Caco-2 (cell line): ENCODE measurements at regions not wholly inside any gene's neighbourhood (a gene's known extent, or its start where the extent isn't known, plus 50 kb on each side); places are given as distances from the start of the nearest gene placed in this dataset.

Experiments used
- BruUV-seq: library from RNA; stranded (reverse); fragments of 400-500 nt; replicated peaks from 2 replicates; lab custom pipeline; 2021; lab: Mats Ljungman, UMichigan
- CTCF ChIA-PET: fragments of 300-600 bp; sonication (Branson Sonifier 250); formaldehyde crosslinking; loops from one replicate; lab custom pipeline; 2022; ENCODE audit warnings: antibody characterized with exemption; lab: Charles Lee
- POLR2A ChIA-PET: fragments of 300-600 bp; sonication (Branson Sonifier 250); formaldehyde crosslinking; loops from one replicate; lab custom pipeline; 2022; ENCODE audit warnings: antibody characterized with exemption; lab: Charles Lee
- DNase-seq, 2 experiments: peaks; one replicate each; pipeline versions ENCODE4 v3.0.0 to v3.0.0-alpha.2; 2020 to 2022
- H3K27me3 ChIP-seq: replicated peaks from 2 replicates; pipeline ENCODE4 v1.6.0; 2011; ENCODE audit warnings: low read length; ENCODE audit not compliant: control insufficient read depth, insufficient read depth
- H3K36me3 ChIP-seq: 2 replicates; pipeline ENCODE4 v1.5.1; 2011; ENCODE audit warnings: low read length; ENCODE audit not compliant: control insufficient read depth, insufficient read depth
- H3K4me1 ChIP-seq: fragments of 250-450 bp; sonication (Bioruptor Pico); 2 replicates; pipeline ENCODE4 v1.5.1; 2020; ENCODE audit warnings: mild to moderate bottlenecking
- H3K4me3 ChIP-seq: 2 replicates; pipeline ENCODE4 v1.5.1; 2011; ENCODE audit warnings: low read depth, mild to moderate bottlenecking, control low read depth, low read length
- H3K9me3 ChIP-seq: fragments of 250-450 bp; sonication (Bioruptor Pico); 2 replicates; pipeline ENCODE4 v1.5.1; 2020; ENCODE audit warnings: mild to moderate bottlenecking, moderate library complexity
- H3K27ac Mint-ChIP-seq: one replicate; pipeline ENCODE4 v1.8.0; 2022; ENCODE audit warnings: mixed read lengths; ENCODE audit not compliant: unreplicated experiment
- H3K27me3 Mint-ChIP-seq: one replicate; pipeline ENCODE4 v1.8.0; 2022; ENCODE audit warnings: mixed read lengths; ENCODE audit not compliant: insufficient read depth, unreplicated experiment
- H3K36me3 Mint-ChIP-seq: one replicate; pipeline ENCODE4 v1.8.0; 2022; ENCODE audit warnings: mild to moderate bottlenecking, mixed read lengths; ENCODE audit not compliant: insufficient read depth, unreplicated experiment
- H3K4me1 Mint-ChIP-seq: one replicate; pipeline ENCODE4 v1.8.0; 2022; ENCODE audit warnings: low read depth, mixed read lengths; ENCODE audit not compliant: unreplicated experiment
- H3K4me3 Mint-ChIP-seq: one replicate; pipeline ENCODE4 v1.8.0; 2022; ENCODE audit warnings: mild to moderate bottlenecking, moderate library complexity, mixed read lengths; ENCODE audit not compliant: unreplicated experiment
- H3K9me3 Mint-ChIP-seq: one replicate; pipeline ENCODE4 v1.8.0; 2022; ENCODE audit warnings: mixed read lengths; ENCODE audit not compliant: unreplicated experiment
- intact Hi-C: fragments of 100-400 bp; cut with micrococcal nuclease; formaldehyde crosslinking; loops from one replicate; pipeline ENCODE4 v1.10.0; 2022; ENCODE audit not compliant: unreplicated experiment
- TF ChIP-seq, protein P1 (sequence below), 2 experiments: fragments of 200-600 bp in 1 of 2; IDR thresholded peaks; 1 replicate in 1 of 2; 2 replicates in 1 of 2; pipeline versions ENCODE4 v1.5.1 to v1.8.0; 2011 to 2022; ENCODE audit warnings: antibody characterized with exemption in 1 of 2, control low read depth in 1 of 2, inconsistent platforms in 1 of 2, low read depth in 1 of 2, low read length in 1 of 2, mild to moderate bottlenecking in 1 of 2, moderate library complexity in 1 of 2; ENCODE audit not compliant: insufficient read depth in 1 of 2, severe bottlenecking in 1 of 2, unreplicated experiment in 1 of 2

DNA sequence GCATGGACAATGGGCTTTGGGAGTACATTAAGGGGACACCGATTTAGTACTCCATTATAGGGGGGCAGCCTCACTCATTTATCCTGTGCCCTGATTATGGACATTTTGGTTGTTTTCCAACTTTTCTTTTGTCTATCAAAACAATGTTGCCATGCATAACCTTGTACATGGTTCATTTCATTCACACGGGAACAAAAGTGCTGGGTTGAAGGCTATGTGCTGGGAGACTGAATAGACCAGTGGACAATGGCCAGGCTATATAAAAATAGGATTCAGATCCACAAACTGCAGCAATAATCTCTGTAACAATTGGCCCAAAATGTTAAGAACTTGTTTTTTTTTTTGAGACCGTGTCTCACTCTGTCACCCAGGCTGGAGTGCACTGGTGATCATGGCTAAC lies 100.7 kb upstream of the GMDS start:
- Mint-ChIP-seq H3K9me3 (no peaks in the 10 kb centered on the region), H3K27me3 (peaks cover 3% of the 10 kb centered on the region), H3K4me3 (no peak overlapping the region), H3K27ac (no peak overlapping the region), H3K4me1 (no peaks in the 10 kb centered on the region), H3K36me3 (no peaks in the 10 kb centered on the region)
- TF ChIP-seq, protein P1, sequence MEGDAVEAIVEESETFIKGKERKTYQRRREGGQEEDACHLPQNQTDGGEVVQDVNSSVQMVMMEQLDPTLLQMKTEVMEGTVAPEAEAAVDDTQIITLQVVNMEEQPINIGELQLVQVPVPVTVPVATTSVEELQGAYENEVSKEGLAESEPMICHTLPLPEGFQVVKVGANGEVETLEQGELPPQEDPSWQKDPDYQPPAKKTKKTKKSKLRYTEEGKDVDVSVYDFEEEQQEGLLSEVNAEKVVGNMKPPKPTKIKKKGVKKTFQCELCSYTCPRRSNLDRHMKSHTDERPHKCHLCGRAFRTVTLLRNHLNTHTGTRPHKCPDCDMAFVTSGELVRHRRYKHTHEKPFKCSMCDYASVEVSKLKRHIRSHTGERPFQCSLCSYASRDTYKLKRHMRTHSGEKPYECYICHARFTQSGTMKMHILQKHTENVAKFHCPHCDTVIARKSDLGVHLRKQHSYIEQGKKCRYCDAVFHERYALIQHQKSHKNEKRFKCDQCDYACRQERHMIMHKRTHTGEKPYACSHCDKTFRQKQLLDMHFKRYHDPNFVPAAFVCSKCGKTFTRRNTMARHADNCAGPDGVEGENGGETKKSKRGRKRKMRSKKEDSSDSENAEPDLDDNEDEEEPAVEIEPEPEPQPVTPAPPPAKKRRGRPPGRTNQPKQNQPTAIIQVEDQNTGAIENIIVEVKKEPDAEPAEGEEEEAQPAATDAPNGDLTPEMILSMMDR (IDR thresholded peaks at IDR 0.05; ENCODE audit: insufficient read depth in 1 of 2, low read depth in 1 of 2, low read length in 1 of 2, severe bottlenecking in 1 of 2, unreplicated experiment in 1 of 2) = no peak
- Histone ChIP-seq H3K27me3 (no peaks in the 10 kb centered on the region), H3K9me3 (no peaks in the 10 kb centered on the region), H3K36me3 (no peaks in the 10 kb centered on the region), H3K4me1 (no peaks in the 10 kb centered on the region), H3K4me3 (no peak overlapping the region)
- CTCF ChIA-PET = no interaction called here
- DNase-seq = no peak
- intact Hi-C loops = no loop called here
- POLR2A ChIA-PET = no interaction called here
- BruUV-seq = no TSS peak

DNA sequence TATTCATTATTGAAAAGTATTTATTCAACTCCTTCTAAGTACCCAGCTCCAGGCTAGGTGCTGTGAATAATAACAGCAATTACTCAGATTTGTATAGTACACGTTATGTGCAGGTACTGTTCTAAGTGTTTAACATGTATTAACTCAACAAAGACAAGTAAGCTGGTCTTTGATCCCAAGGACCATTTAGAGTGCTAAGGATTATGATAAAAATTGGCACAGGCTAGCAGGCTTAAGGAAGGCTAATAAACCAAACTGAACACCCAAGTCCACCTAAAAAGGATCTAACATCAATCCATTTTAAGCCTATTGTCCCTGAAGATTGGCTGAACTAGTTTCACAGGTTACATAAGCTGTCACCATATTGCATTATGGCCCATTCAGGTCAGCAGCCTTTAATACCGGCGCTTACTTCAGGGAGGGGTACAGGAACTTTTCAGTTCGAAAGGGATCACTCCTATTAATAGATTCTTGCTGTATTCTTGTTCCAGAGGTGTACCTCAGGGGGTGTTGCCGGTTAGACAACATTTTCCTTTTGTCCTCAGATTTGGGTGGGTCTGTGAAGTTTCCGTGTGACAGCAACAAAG lies 99.0 kb upstream of the GMDS start:
- no peak overlapping the region for H3K27ac Mint-ChIP-seq
- H3K36me3 Mint-ChIP-seq = no peaks in the 10 kb centered on the region
- TF ChIP-seq, protein P1 (IDR thresholded peaks at IDR 0.05; ENCODE audit: insufficient read depth in 1 of 2, low read depth in 1 of 2, low read length in 1 of 2, severe bottlenecking in 1 of 2, unreplicated experiment in 1 of 2) = no peak
- H3K4me1 Mint-ChIP-seq = no peaks in the 10 kb centered on the region
- POLR2A ChIA-PET = no interaction called here
- Histone ChIP-seq H3K27me3 (no peaks in the 10 kb centered on the region), H3K36me3 (no peaks in the 10 kb centered on the region), H3K4me1 (no peaks in the 10 kb centered on the region), H3K9me3 (no peaks in the 10 kb centered on the region), H3K4me3 (no peak overlapping the region)
- no TSS peak for BruUV-seq
- CTCF ChIA-PET = interaction anchor here (1.5 kb wide), 1 partner anchor 9 kb away, joined by 8 read pairs; no protein-coding TSS in a partner anchor
- intact Hi-C loops = no loop called here
- H3K27me3 Mint-ChIP-seq = peaks cover 3% of the 10 kb centered on the region
- DNase-seq = peak in 1 of 2 experiments; percentile 19
- peaks cover 12% of the 10 kb centered on the region for H3K9me3 Mint-ChIP-seq
- no peak overlapping the region for H3K4me3 Mint-ChIP-seq

DNA sequence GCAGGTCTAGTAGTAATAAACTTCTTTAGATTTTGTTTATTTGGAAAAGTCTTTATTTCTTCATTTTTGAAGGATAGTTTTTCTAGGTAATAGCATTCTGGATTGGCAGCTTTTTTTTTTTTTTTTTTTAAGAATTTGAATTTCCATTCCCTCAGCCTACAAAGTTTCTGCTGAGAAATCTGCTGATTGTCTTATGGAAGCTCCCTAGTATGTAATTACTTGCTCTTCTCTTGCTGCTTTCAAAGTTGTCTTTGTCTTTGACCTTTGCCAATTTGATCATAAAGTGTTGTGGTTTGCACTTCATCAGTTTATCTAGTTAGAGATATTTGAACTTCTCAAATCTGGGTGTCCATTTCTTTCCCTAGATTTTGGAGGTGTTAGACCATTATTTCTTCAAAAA lies 82.2 kb upstream of the GMDS start:
- intact Hi-C loops = no loop called here
- DNase-seq = no peak
- ChIA-PET CTCF (no interaction called here), POLR2A (no interaction called here)
- Histone ChIP-seq H3K4me1 (no peaks in the 10 kb centered on the region; the same call in 1 of the 2 replicates), H3K36me3 (no peaks in the 10 kb centered on the region), H3K27me3 (no peaks in the 10 kb centered on the region), H3K9me3 (peaks cover 10% of the 10 kb centered on the region), H3K4me3 (no peak overlapping the region)
- H3K27me3 Mint-ChIP-seq = no peaks in the 10 kb centered on the region
- H3K36me3 Mint-ChIP-seq = no peaks in the 10 kb centered on the region
- H3K9me3 Mint-ChIP-seq = peaks cover 58% of the 10 kb centered on the region
- no peaks in the 10 kb centered on the region for H3K4me1 Mint-ChIP-seq
- no peak overlapping the region for H3K4me3 Mint-ChIP-seq
- no peak overlapping the region for H3K27ac Mint-ChIP-seq
- TF ChIP-seq, protein P1 (IDR thresholded peaks at IDR 0.05; ENCODE audit: insufficient read depth in 1 of 2, low read depth in 1 of 2, low read length in 1 of 2, severe bottlenecking in 1 of 2, unreplicated experiment in 1 of 2) = no peak
- no TSS peak for BruUV-seq
